Suppressor macrophage (primary cell): ENCODE measurements at regions not wholly inside any gene's neighbourhood (a gene's known extent, or its start where the extent isn't known, plus 50 kb on each side); places are given as distances from the start of the nearest gene placed in this dataset.

Source experiments
- DNase-seq, 4 experiments: peaks; one replicate each; pipeline ENCODE4 v3.0.0-alpha.2; 2020 to 2022

GRCh38 chr6:26216359-26216885 lies 129.2 kb downstream of the HFE start:
- DNase-seq = peak; percentile 78 to 98 (median 96)

GRCh38 chr6:26216886-26217713 lies 129.9 kb downstream of the HFE start:
- DNase-seq = peak; percentile 86 to 92 (median 90)

GRCh38 chr6:26217714-26218075 lies 130.5 kb downstream of the HFE start:
- DNase-seq = peak; percentile 25 to 47 (median 41)

- DNase-seq = peak in 1 of 4 experiments; percentile 12
Measured at GRCh38 chr6:26218824-26219223, 131.6 kb downstream of the HFE start.

GRCh38 chr6:26220145-26220970 lies 133.1 kb downstream of the HFE start:
- no peak for DNase-seq

GRCh38 chr6:26221186-26221585 lies 134.0 kb downstream of the HFE start:
- DNase-seq = no peak

- DNase-seq = no peak
Measured at GRCh38 chr6:26222571-26222970, 135.3 kb downstream of the HFE start.

GRCh38 chr6:26223228-26223627 lies 136.0 kb downstream of the HFE start:
- DNase-seq = peak in 2 of 4 experiments; percentile 8 to 26

GRCh38 chr6:26223650-26224546 lies 136.7 kb downstream of the HFE start:
- peak; percentile 80 to 96 (median 88) for DNase-seq

GRCh38 chr6:26224547-26224912 lies 137.3 kb downstream of the HFE start:
- DNase-seq = peak in 1 of 4 experiments; percentile 14

GRCh38 chr6:26224940-26225847 lies 138.0 kb downstream of the HFE start:
- peak in 3 of 4 experiments; percentile 15 to 49 (median 31) for DNase-seq

GRCh38 chr6:26225848-26226578 lies 138.8 kb downstream of the HFE start:
- no peak for DNase-seq

- no peak for DNase-seq
Measured at GRCh38 chr6:26226579-26226967, 138.4 kb upstream of the BTN3A2 start.

- peak; percentile 29 to 79 (median 55) for DNase-seq
Measured at GRCh38 chr6:26230351-26230750, 134.6 kb upstream of the BTN3A2 start.

- DNase-seq = no peak
Measured at GRCh38 chr6:26231006-26231587, 133.9 kb upstream of the BTN3A2 start.

GRCh38 chr6:26232306-26232939 lies 132.6 kb upstream of the BTN3A2 start:
- DNase-seq = no peak

GRCh38 chr6:26232940-26233648 lies 131.9 kb upstream of the BTN3A2 start:
- peak in 1 of 4 experiments; percentile 6 for DNase-seq

GRCh38 chr6:26233649-26234420 lies 131.2 kb upstream of the BTN3A2 start:
- DNase-seq = peak; percentile 62 to 78 (median 74)
